HEK293 (cell line): ENCODE measurements at regions not wholly inside any gene's neighbourhood (a gene's known extent, or its start where the extent isn't known, plus 50 kb on each side); places are given as distances from the start of the nearest gene placed in this dataset.

Experiments used
- BCL11A ChIP-seq: fragments of 450-650 bp; formaldehyde crosslinking; IDR thresholded peaks from 2 replicates; pipeline ENCODE4 v1.5.1; 2016; ENCODE audit warnings: low read depth, missing biosample characterization, missing genetic modification characterization
- GLIS2 ChIP-seq: fragments of 450-650 bp; formaldehyde crosslinking; IDR thresholded peaks from 2 replicates; pipeline ENCODE4 v1.5.1; 2016; ENCODE audit warnings: missing biosample characterization, missing genetic modification characterization
- MYNN ChIP-seq: fragments of 450-650 bp; formaldehyde crosslinking; IDR thresholded peaks from 2 replicates; pipeline ENCODE4 v1.5.1; 2016; ENCODE audit warnings: missing biosample characterization, missing genetic modification characterization, borderline replicate concordance
- SALL2 ChIP-seq: fragments of 450-650 bp; formaldehyde crosslinking; IDR thresholded peaks from 2 replicates; pipeline ENCODE4 v1.5.0; 2017; ENCODE audit warnings: missing biosample characterization, mild to moderate bottlenecking, missing genetic modification characterization, borderline replicate concordance
- ZBTB48 ChIP-seq: fragments of 450-650 bp; formaldehyde crosslinking; IDR thresholded peaks from 2 replicates; pipeline ENCODE4 v1.5.1; 2016; ENCODE audit warnings: missing biosample characterization, missing genetic modification characterization
- ZNF114 ChIP-seq: fragments of 450-650 bp; formaldehyde crosslinking; IDR thresholded peaks from 2 replicates; pipeline ENCODE4 v1.5.0; 2017; ENCODE audit warnings: missing biosample characterization, missing genetic modification characterization
- ZNF248 ChIP-seq: fragments of 450-650 bp; formaldehyde crosslinking; IDR thresholded peaks from 2 replicates; pipeline ENCODE4 v1.5.1; 2017; ENCODE audit warnings: missing biosample characterization, missing genetic modification characterization
- ZNF274 ChIP-seq, 2 experiments: fragments of 200-500 bp in 1 of 2; fragments of 450-650 bp in 1 of 2; sonication (Bioruptor generic) in 1 of 2; formaldehyde crosslinking in 1 of 2; IDR thresholded peaks; 2 replicates each; pipeline versions ENCODE4 v1.5.1 to v1.6.1; 2014 to 2016; ENCODE audit warnings: borderline replicate concordance in 1 of 2, inconsistent platforms in 1 of 2, low read length in 1 of 2, missing biosample characterization in 1 of 2, missing genetic modification characterization in 1 of 2
- ZNF292 ChIP-seq: fragments of 450-650 bp; formaldehyde crosslinking; IDR thresholded peaks from 2 replicates; pipeline ENCODE4 v1.5.1; 2016; ENCODE audit warnings: low read depth, missing biosample characterization, missing genetic modification characterization, borderline replicate concordance
- ZNF529 ChIP-seq: fragments of 450-650 bp; formaldehyde crosslinking; IDR thresholded peaks from 2 replicates; pipeline ENCODE4 v1.5.1; 2017; ENCODE audit warnings: missing genetic modification characterization, missing biosample characterization; ENCODE audit not compliant: insufficient replicate concordance
- TF ChIP-seq, protein P1 (sequence below): fragments of 450-650 bp; formaldehyde crosslinking; IDR thresholded peaks from 2 replicates; pipeline ENCODE4 v1.5.1; 2016; ENCODE audit warnings: missing biosample characterization, missing genetic modification characterization
- TF ChIP-seq, protein P2 (sequence below): fragments of 450-650 bp; formaldehyde crosslinking; optimal IDR thresholded peaks from 2 replicates; pipeline ENCODE3; 2016; ENCODE audit warnings: missing biosample characterization, mild to moderate bottlenecking, missing genetic modification characterization
- TF ChIP-seq, protein P3 (sequence below): fragments of 450-650 bp; formaldehyde crosslinking; IDR thresholded peaks from 2 replicates; pipeline ENCODE4 v1.5.1; 2016; ENCODE audit warnings: missing biosample characterization, missing genetic modification characterization
- TF ChIP-seq, protein P4 (sequence below): fragments of 450-650 bp; formaldehyde crosslinking; IDR thresholded peaks from 2 replicates; pipeline ENCODE4 v1.5.1; 2016; ENCODE audit warnings: missing biosample characterization, missing genetic modification characterization

DNA sequence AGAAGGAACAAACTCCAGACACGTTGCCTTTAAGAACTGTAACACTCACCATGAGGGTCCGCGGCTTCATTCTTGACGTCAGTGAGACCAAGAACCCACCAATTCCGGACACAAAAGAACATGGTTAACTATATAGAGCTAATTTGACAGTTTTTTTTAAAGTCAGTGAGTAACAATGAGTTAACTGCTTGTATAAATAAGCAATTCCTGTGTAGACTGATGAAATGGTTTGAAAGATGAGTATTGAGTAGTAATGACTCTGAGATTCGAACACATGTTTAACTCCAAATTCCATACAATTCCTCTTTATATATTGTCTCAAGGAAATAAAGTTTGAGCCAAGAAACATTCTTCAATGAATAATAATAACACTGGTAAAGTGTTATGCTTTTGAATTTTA lies 478.0 kb downstream of the MMUT start:
- TF ChIP-seq ZNF292 (tag by site-specific recombination), result no peak
- TF ChIP-seq, protein P1, sequence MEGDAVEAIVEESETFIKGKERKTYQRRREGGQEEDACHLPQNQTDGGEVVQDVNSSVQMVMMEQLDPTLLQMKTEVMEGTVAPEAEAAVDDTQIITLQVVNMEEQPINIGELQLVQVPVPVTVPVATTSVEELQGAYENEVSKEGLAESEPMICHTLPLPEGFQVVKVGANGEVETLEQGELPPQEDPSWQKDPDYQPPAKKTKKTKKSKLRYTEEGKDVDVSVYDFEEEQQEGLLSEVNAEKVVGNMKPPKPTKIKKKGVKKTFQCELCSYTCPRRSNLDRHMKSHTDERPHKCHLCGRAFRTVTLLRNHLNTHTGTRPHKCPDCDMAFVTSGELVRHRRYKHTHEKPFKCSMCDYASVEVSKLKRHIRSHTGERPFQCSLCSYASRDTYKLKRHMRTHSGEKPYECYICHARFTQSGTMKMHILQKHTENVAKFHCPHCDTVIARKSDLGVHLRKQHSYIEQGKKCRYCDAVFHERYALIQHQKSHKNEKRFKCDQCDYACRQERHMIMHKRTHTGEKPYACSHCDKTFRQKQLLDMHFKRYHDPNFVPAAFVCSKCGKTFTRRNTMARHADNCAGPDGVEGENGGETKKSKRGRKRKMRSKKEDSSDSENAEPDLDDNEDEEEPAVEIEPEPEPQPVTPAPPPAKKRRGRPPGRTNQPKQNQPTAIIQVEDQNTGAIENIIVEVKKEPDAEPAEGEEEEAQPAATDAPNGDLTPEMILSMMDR (tag by site-specific recombination), result no peak
- TF ChIP-seq SALL2, result no peak
- TF ChIP-seq, protein P2, sequence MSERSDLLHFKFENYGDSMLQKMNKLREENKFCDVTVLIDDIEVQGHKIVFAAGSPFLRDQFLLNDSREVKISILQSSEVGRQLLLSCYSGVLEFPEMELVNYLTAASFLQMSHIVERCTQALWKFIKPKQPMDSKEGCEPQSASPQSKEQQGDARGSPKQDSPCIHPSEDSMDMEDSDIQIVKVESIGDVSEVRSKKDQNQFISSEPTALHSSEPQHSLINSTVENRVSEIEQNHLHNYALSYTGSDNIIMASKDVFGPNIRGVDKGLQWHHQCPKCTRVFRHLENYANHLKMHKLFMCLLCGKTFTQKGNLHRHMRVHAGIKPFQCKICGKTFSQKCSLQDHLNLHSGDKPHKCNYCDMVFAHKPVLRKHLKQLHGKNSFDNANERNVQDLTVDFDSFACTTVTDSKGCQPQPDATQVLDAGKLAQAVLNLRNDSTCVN, result no peak
- no peak for TF ChIP-seq ZBTB48
- TF ChIP-seq ZNF114 (tag by site-specific recombination), result no peak
- TF ChIP-seq ZNF529, result no peak
- no peak for TF ChIP-seq ZNF248 (tag by site-specific recombination)
- no peak for TF ChIP-seq GLIS2 (tag by site-specific recombination)
- no peak for TF ChIP-seq ZNF274 (IDR thresholded peaks at IDR 0.05; ENCODE audit: low read length)
- no peak for TF ChIP-seq ZNF274 (tag by site-specific recombination; IDR thresholded peaks at IDR 0.05; ENCODE audit: borderline replicate concordance)
- TF ChIP-seq MYNN, result no peak
- TF ChIP-seq, protein P3, sequence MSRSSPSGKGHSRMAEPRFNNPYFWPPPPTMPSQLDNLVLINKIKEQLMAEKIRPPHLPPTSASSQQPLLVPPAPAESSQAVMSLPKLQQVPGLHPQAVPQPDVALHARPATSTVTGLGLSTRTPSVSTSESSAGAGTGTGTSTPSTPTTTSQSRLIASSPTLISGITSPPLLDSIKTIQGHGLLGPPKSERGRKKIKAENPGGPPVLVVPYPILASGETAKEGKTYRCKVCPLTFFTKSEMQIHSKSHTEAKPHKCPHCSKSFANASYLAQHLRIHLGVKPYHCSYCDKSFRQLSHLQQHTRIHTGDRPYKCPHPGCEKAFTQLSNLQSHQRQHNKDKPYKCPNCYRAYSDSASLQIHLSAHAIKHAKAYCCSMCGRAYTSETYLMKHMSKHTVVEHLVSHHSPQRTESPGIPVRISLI, result no peak
- TF ChIP-seq BCL11A (tag by site-specific recombination), result no peak
- TF ChIP-seq, protein P4, sequence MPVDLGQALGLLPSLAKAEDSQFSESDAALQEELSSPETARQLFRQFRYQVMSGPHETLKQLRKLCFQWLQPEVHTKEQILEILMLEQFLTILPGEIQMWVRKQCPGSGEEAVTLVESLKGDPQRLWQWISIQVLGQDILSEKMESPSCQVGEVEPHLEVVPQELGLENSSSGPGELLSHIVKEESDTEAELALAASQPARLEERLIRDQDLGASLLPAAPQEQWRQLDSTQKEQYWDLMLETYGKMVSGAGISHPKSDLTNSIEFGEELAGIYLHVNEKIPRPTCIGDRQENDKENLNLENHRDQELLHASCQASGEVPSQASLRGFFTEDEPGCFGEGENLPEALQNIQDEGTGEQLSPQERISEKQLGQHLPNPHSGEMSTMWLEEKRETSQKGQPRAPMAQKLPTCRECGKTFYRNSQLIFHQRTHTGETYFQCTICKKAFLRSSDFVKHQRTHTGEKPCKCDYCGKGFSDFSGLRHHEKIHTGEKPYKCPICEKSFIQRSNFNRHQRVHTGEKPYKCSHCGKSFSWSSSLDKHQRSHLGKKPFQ, result no peak
